ENCODE measurements at regions not wholly inside any gene's neighbourhood (a gene's known extent, or its start where the extent isn't known, plus 50 kb on each side); places are given as distances from the start of the nearest gene placed in this dataset.

DNA sequence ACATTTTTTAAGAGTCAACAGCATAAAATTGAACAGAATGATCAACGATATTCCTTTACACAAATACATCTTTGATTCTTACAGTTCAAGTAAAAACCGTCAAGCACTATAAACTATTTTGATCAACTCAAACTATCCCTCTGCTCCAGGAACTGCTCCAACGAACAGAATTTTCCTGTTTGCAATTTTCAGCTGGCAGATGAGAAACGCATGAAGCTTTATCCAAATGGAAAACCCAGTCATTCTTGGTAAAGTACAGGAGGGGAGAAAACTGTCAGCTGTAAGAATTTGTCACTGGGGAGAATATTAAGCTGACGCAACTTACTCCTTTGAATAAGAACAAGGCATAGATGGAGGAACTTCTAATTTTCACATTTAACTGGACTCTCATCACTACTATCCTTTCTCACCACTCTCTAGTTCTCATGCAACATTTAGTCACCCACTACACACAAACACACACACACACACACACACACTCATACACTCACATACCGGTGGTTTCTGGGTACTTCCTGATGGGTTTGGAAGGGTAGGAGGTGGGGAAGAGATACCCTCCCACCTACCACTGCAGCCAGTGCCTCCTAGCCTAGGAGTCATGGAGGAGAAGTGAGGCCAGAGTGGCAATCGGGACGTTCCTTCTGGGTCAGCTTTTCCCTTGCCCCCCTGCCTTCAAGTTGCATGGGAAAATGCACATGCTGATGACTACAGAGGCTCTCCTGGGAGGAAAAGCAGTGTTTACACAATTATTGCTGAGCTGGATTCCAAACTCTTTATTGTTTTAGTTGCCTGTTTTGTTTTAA lies 54.0 kb upstream of the SPATS2L start:
- no peak for DNase-seq (ENCODE audit: low read depth, low spot score)

DNA sequence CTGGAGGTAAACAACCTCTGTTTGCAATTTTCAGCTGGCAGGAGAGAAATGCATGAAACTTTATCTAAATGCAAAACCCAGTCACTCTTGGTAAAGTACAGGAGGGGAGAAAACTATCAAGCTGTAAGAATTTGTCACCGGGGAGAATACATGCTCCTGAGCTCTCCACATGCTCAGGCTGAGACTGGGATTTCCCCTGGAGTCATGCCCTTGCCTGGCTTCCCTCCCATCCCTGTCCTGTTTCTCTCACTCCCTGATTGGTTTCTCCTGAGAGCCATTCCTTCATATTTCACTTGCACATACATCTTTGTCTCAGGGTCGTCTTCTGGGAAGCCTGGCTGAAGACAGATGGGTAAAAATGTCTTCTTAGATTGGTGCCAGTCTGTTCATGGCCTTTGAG lies 52.9 kb upstream of the SPATS2L start:
- no peak for DNase-seq (ENCODE audit: low read depth, low spot score)

DNA sequence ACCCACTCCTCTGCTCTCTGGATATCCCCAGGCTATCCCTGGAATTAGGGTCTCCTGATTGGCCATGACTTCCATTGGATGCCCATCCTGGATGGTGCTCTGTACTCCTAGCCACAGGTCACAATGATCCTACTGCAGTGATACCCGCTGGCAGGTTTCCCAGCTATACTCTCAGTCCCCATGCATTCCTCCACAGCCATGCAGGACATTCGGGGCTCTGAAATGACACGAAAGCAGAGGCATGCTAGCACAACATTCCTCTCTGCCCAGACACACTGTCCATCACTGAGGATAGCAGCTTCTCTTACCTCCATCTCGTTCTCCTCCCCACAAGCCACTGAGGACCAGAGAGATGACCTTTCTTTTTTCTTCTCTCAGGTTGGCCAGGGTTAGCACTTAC lies 51.7 kb upstream of the SPATS2L start:
- no peak for DNase-seq (ENCODE audit: low read depth, low spot score)

DNA sequence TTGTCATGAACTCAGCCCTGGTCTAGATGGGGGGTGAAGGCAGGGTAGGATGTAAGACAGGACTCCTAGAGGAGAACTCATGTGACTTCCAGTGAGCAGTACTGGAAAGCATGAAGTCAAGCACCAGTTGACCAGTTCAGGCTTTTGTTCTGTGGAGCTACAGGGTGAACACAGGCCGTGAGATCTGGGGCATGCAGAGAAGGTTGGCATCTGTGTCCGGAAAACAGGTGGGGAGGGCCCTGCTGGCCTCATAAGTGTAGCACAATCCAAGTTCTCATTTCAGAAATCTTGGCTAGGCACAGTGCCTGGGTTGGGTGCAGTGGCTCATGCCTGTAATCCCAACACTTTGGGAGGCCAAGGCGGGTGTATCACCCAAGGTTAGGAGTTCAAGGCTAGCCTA lies 50.9 kb upstream of the SPATS2L start:
- no peak for DNase-seq (ENCODE audit: low read depth, low spot score)

Measured in pulmonary artery endothelial cell (primary cell).